HL-60 (cell line): ENCODE measurements at regions not wholly inside any gene's neighbourhood (a gene's known extent, or its start where the extent isn't known, plus 50 kb on each side); places are given as distances from the start of the nearest gene placed in this dataset.

Experiments
- GABPA ChIP-seq: IDR thresholded peaks from 2 replicates; pipeline ENCODE4 v1.6.1; 2012; ENCODE audit warnings: low read depth
- POLR2AphosphoS5 ChIP-seq: IDR thresholded peaks from 2 replicates; pipeline ENCODE4 v1.6.1; 2012; ENCODE audit warnings: low read depth
- TF ChIP-seq, protein P1 (sequence below): IDR thresholded peaks from one replicate; pipeline ENCODE4 v1.5.1; 2011; ENCODE audit warnings: low read length, control low read depth, inconsistent platforms; ENCODE audit not compliant: insufficient read depth
- TF ChIP-seq, protein P2 (sequence below): IDR thresholded peaks from 2 replicates; pipeline ENCODE4 v1.6.1; 2012; ENCODE audit warnings: low read depth; ENCODE audit not compliant: insufficient replicate concordance

DNA sequence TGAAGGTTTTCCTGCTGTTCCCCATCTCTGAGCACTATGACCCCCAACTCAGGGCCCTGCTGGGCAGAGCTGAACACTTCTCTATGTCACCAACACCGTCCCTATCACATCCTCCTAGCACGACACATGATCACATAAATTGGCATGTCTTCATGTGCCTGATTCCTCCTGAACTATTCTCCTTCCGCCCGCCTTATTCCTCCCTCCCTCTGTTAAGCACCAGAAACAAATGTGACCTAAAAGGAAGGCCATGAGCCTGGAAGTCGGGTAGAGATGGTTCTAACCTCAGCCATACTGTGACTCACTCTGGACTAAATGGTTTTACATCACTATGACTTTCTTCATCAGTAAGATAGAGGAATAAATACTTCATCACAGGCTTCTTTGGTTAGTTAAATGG lies 80.8 kb upstream of the DYNLRB2 start:
- TF ChIP-seq, protein P1, sequence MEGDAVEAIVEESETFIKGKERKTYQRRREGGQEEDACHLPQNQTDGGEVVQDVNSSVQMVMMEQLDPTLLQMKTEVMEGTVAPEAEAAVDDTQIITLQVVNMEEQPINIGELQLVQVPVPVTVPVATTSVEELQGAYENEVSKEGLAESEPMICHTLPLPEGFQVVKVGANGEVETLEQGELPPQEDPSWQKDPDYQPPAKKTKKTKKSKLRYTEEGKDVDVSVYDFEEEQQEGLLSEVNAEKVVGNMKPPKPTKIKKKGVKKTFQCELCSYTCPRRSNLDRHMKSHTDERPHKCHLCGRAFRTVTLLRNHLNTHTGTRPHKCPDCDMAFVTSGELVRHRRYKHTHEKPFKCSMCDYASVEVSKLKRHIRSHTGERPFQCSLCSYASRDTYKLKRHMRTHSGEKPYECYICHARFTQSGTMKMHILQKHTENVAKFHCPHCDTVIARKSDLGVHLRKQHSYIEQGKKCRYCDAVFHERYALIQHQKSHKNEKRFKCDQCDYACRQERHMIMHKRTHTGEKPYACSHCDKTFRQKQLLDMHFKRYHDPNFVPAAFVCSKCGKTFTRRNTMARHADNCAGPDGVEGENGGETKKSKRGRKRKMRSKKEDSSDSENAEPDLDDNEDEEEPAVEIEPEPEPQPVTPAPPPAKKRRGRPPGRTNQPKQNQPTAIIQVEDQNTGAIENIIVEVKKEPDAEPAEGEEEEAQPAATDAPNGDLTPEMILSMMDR = no peak
- TF ChIP-seq, protein P2, sequence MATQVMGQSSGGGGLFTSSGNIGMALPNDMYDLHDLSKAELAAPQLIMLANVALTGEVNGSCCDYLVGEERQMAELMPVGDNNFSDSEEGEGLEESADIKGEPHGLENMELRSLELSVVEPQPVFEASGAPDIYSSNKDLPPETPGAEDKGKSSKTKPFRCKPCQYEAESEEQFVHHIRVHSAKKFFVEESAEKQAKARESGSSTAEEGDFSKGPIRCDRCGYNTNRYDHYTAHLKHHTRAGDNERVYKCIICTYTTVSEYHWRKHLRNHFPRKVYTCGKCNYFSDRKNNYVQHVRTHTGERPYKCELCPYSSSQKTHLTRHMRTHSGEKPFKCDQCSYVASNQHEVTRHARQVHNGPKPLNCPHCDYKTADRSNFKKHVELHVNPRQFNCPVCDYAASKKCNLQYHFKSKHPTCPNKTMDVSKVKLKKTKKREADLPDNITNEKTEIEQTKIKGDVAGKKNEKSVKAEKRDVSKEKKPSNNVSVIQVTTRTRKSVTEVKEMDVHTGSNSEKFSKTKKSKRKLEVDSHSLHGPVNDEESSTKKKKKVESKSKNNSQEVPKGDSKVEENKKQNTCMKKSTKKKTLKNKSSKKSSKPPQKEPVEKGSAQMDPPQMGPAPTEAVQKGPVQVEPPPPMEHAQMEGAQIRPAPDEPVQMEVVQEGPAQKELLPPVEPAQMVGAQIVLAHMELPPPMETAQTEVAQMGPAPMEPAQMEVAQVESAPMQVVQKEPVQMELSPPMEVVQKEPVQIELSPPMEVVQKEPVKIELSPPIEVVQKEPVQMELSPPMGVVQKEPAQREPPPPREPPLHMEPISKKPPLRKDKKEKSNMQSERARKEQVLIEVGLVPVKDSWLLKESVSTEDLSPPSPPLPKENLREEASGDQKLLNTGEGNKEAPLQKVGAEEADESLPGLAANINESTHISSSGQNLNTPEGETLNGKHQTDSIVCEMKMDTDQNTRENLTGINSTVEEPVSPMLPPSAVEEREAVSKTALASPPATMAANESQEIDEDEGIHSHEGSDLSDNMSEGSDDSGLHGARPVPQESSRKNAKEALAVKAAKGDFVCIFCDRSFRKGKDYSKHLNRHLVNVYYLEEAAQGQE = no peak
- TF ChIP-seq GABPA (no peak), POLR2AphosphoS5 (no peak)
